Natural killer cell (primary cell): ENCODE measurements at regions not wholly inside any gene's neighbourhood (a gene's known extent, or its start where the extent isn't known, plus 50 kb on each side); places are given as distances from the start of the nearest gene placed in this dataset.
"Not testable (repeated sequence)": the region's sequence is repeated elsewhere in the genome, so short reads cannot be mapped to it uniquely, and the experiment has no call there.

ENCODE experiments used
- ATAC-seq, 3 donors: fragments of 150-1000 bp in 2 of 3; fragments of 200-7000 bp in 1 of 3; cut with Tn5 transposase; 1 replicate in 1 of 3; 2 replicates in 2 of 3; pipeline ENCODE4 v1.10.0; 2021; ENCODE audit warnings: mild to moderate bottlenecking in 2 of 3, moderate library complexity in 2 of 3
- DNase-seq, 2 donors: peaks; one replicate each; pipeline versions ENCODE4 v3.0.0 to v3.0.0-alpha.2; 2013 to 2021; ENCODE audit warnings: mixed read lengths in 1 of 2
- H3K27ac ChIP-seq: one replicate; pipeline ENCODE4 v1.5.1; 2013; ENCODE audit warnings: mild to moderate bottlenecking, low read length
- H3K27me3 ChIP-seq: one replicate; pipeline ENCODE4 v1.6.1; 2013; ENCODE audit warnings: low read length; ENCODE audit not compliant: control insufficient read depth, insufficient read depth
- H3K36me3 ChIP-seq: one replicate; pipeline ENCODE4 v1.6.1; 2013; ENCODE audit warnings: low read length; ENCODE audit not compliant: control insufficient read depth, insufficient read depth
- H3K4me1 ChIP-seq: one replicate; pipeline ENCODE4 v1.6.1; 2013; ENCODE audit warnings: low read length; ENCODE audit not compliant: control insufficient read depth, insufficient read depth
- H3K4me3 ChIP-seq: one replicate; pipeline ENCODE4 v1.5.1; 2013; ENCODE audit warnings: low read length
- H3K9me3 ChIP-seq: one replicate; pipeline ENCODE4 v1.6.1; 2013; ENCODE audit warnings: low read length; ENCODE audit not compliant: control insufficient read depth, insufficient read depth
- H3K27ac Mint-ChIP-seq, 2 donors: one replicate each; pipeline ENCODE4 v1.8.0; 2022; ENCODE audit warnings: mild to moderate bottlenecking in 2 of 2, mixed read lengths in 2 of 2, moderate library complexity in 1 of 2
- H3K27me3 Mint-ChIP-seq, 2 donors: one replicate each; pipeline ENCODE4 v1.8.0; 2022; ENCODE audit warnings: low read depth in 2 of 2, mixed read lengths in 2 of 2
- H3K36me3 Mint-ChIP-seq: one replicate; pipeline ENCODE4 v1.8.0; 2022; ENCODE audit warnings: mixed read lengths
- H3K4me1 Mint-ChIP-seq, 2 donors: one replicate each; pipeline ENCODE4 v1.8.0; 2022; ENCODE audit warnings: mixed read lengths in 2 of 2
- H3K4me3 Mint-ChIP-seq: one replicate; pipeline ENCODE4 v1.8.0; 2022; ENCODE audit warnings: mild to moderate bottlenecking, moderate library complexity, mixed read lengths
- H3K9me3 Mint-ChIP-seq, 2 donors: one replicate each; pipeline ENCODE4 v1.8.0; 2022; ENCODE audit warnings: mixed read lengths in 2 of 2
- WGBS: methylation state at CpG from one replicate; pipeline ENCODE4 v1.1.7; 2013; ENCODE audit warnings: missing lambda C conversion rate; ENCODE audit not compliant: insufficient coverage; 5-methylcytosine and 5-hydroxymethylcytosine counted together
- intact Hi-C: fragments of 100-400 bp; cut with micrococcal nuclease; formaldehyde crosslinking; loops from one replicate; pipeline ENCODE4 v1.14.2; 2022
- TF ChIP-seq, protein P1 (sequence below): fragments of 200-600 bp; IDR thresholded peaks from one replicate; pipeline ENCODE4 v1.8.0; 2022; ENCODE audit warnings: antibody characterized with exemption

DNA sequence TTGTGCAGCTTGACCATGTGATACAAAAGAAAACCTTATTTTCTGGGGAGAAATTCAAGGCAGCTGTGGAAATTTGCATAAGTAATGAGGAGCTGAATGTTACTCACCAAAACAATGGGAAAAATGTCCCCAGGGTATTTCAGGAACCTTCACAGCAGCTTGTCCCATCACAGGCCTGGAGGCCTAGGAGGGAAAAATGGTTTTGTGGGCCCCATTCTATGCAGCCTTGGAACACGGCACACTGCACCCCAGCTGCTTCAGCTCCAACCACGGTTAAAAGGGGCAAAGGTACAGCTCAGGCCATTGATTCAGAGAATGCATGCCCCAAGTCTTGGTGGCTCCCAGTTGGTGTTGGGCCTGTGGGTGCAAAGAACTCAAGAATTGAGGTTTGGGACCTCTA lies 216.1 kb downstream of the MAGEE1 start:
- H3K4me3 ChIP-seq, result no peak overlapping the region
- no peak overlapping the region for H3K27ac Mint-ChIP-seq
- H3K9me3 Mint-ChIP-seq, result peaks cover 2 to 15% of the 10 kb centered on the region in 2 donors
- H3K27ac ChIP-seq, result no peak overlapping the region
- H3K4me1 Mint-ChIP-seq, result no peaks in the 10 kb centered on the region
- H3K36me3 ChIP-seq, result no peaks in the 10 kb centered on the region
- no peaks in the 10 kb centered on the region for H3K4me1 ChIP-seq
- WGBS, result 89% methylated on average over 2 of the region's 2 CpGs
- H3K27me3 Mint-ChIP-seq, result no peaks in the 10 kb centered on the region
- H3K4me3 Mint-ChIP-seq, result no peak overlapping the region
- ATAC-seq (no peak), DNase-seq (no peak)
- H3K9me3 ChIP-seq, result no peaks in the 10 kb centered on the region
- no peaks in the 10 kb centered on the region for H3K36me3 Mint-ChIP-seq
- intact Hi-C loops, result no loop called here
- TF ChIP-seq, protein P1, sequence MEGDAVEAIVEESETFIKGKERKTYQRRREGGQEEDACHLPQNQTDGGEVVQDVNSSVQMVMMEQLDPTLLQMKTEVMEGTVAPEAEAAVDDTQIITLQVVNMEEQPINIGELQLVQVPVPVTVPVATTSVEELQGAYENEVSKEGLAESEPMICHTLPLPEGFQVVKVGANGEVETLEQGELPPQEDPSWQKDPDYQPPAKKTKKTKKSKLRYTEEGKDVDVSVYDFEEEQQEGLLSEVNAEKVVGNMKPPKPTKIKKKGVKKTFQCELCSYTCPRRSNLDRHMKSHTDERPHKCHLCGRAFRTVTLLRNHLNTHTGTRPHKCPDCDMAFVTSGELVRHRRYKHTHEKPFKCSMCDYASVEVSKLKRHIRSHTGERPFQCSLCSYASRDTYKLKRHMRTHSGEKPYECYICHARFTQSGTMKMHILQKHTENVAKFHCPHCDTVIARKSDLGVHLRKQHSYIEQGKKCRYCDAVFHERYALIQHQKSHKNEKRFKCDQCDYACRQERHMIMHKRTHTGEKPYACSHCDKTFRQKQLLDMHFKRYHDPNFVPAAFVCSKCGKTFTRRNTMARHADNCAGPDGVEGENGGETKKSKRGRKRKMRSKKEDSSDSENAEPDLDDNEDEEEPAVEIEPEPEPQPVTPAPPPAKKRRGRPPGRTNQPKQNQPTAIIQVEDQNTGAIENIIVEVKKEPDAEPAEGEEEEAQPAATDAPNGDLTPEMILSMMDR, result no peak
- H3K27me3 ChIP-seq, result no peaks in the 10 kb centered on the region

GRCh38 chrX:76651369-76651768 lies 223.9 kb downstream of the MAGEE1 start:
- H3K27me3 Mint-ChIP-seq, H3K4me3 Mint-ChIP-seq, H3K36me3 ChIP-seq, H3K27ac Mint-ChIP-seq, DNase-seq, intact Hi-C loops, H3K4me1 Mint-ChIP-seq, ATAC-seq, H3K27ac ChIP-seq, H3K27me3 ChIP-seq, H3K36me3 Mint-ChIP-seq, H3K4me3 ChIP-seq, H3K9me3 ChIP-seq, H3K4me1 ChIP-seq: not testable (repeated sequence)
- H3K9me3 Mint-ChIP-seq, result peaks cover 5 to 11% of the 10 kb centered on the region in 2 donors
- no CpG with 5 or more reads among the region's 3 CpGs for WGBS

DNA sequence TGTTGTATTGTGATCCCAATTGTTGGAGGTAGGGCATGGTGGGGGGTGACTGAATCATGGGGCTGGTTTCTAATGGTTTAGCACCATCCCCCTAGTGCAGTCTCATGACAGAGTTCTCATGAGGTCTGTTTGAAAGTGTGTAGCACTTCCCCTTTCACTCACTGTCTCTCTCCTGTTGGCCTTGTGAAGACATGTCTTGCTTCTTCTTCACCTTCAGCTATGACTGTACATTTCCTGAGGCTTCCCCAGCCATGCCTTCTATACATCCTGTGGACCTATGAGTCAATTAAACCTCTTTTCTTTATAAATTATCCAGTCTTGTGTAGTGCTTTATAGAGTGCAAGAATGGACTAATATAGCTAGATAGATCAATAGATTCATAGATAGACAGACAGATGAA lies 230.0 kb downstream of the MAGEE1 start:
- Histone ChIP-seq H3K4me1 (no peaks in the 10 kb centered on the region), H3K9me3 (no peaks in the 10 kb centered on the region), H3K27ac (no peak overlapping the region), H3K27me3 (no peaks in the 10 kb centered on the region), H3K4me3 (no peak overlapping the region), H3K36me3 (no peaks in the 10 kb centered on the region)
- TF ChIP-seq, protein P1, result no peak
- ATAC-seq (no peak), DNase-seq (no peak)
- no peaks in the 10 kb centered on the region for H3K4me1 Mint-ChIP-seq
- H3K27ac Mint-ChIP-seq, result no peak overlapping the region
- no peaks in the 10 kb centered on the region for H3K27me3 Mint-ChIP-seq
- intact Hi-C loops, result no loop called here
- H3K9me3 Mint-ChIP-seq, result peaks cover 0 to 2% of the 10 kb centered on the region in 2 donors
- no peaks in the 10 kb centered on the region for H3K36me3 Mint-ChIP-seq
- H3K4me3 Mint-ChIP-seq, result no peak overlapping the region
